GM19438 (cell line): ENCODE measurements at regions not wholly inside any gene's neighbourhood (a gene's known extent, or its start where the extent isn't known, plus 50 kb on each side); places are given as distances from the start of the nearest gene placed in this dataset.

Experiments
- ATAC-seq: cut with Tn5 transposase; IDR thresholded peaks from one replicate; pipeline ENCODE4 v1.9.1; 2021; ENCODE audit warnings: low read depth; ENCODE audit not compliant: unreplicated experiment

- no peak for ATAC-seq
Measured at GRCh38 chr1:57845041-57845440, 421.2 kb upstream of the DAB1 start.

- no peak for ATAC-seq
Measured at GRCh38 chr1:57844382-57844980, 420.6 kb upstream of the DAB1 start.

GRCh38 chr1:57843760-57844159 lies 419.9 kb upstream of the DAB1 start:
- no peak for ATAC-seq

- ATAC-seq = no peak
Measured at GRCh38 chr1:57839526-57839925, 415.7 kb upstream of the DAB1 start.

- ATAC-seq = no peak
Measured at GRCh38 chr1:57839067-57839466, 415.2 kb upstream of the DAB1 start.

GRCh38 chr1:57835620-57836019 lies 411.8 kb upstream of the DAB1 start:
- no peak for ATAC-seq

- ATAC-seq = no peak
Measured at GRCh38 chr1:57833296-57833695, 409.4 kb upstream of the DAB1 start.

GRCh38 chr1:57832612-57833011 lies 408.8 kb upstream of the DAB1 start:
- no peak for ATAC-seq

- no peak for ATAC-seq
Measured at GRCh38 chr1:57831624-57832023, 407.8 kb upstream of the DAB1 start.

- ATAC-seq = no peak
Measured at GRCh38 chr1:57826535-57826934, 402.7 kb upstream of the DAB1 start.

GRCh38 chr1:57824535-57824934 lies 400.7 kb upstream of the DAB1 start:
- no peak for ATAC-seq

- no peak for ATAC-seq
Measured at GRCh38 chr1:57820356-57821095, 396.7 kb upstream of the DAB1 start.

GRCh38 chr1:57819893-57820292 lies 396.0 kb upstream of the DAB1 start:
- ATAC-seq = no peak

- ATAC-seq = no peak
Measured at GRCh38 chr1:57803586-57803985, 379.7 kb upstream of the DAB1 start.

GRCh38 chr1:57800376-57800775 lies 376.5 kb upstream of the DAB1 start:
- ATAC-seq = no peak

GRCh38 chr1:57799490-57800115 lies 375.7 kb upstream of the DAB1 start:
- no peak for ATAC-seq

- ATAC-seq = no peak
Measured at GRCh38 chr1:57798543-57798942, 374.7 kb upstream of the DAB1 start.

GRCh38 chr1:57797084-57797483 lies 373.2 kb upstream of the DAB1 start:
- no peak for ATAC-seq

- no peak for ATAC-seq
Measured at GRCh38 chr1:57796616-57797015, 372.8 kb upstream of the DAB1 start.

GRCh38 chr1:57795886-57796285 lies 372.0 kb upstream of the DAB1 start:
- ATAC-seq = no peak

GRCh38 chr1:57794078-57794477 lies 370.2 kb upstream of the DAB1 start:
- ATAC-seq = no peak

GRCh38 chr1:57791497-57791896 lies 367.6 kb upstream of the DAB1 start:
- ATAC-seq = no peak
